Neural cell (in vitro differentiated cells): ENCODE measurements at regions not wholly inside any gene's neighbourhood (a gene's known extent, or its start where the extent isn't known, plus 50 kb on each side); places are given as distances from the start of the nearest gene placed in this dataset.

ENCODE experiments used
- CTCF ChIP-seq: fragments of 450-650 bp; IDR thresholded peaks from 2 replicates; pipeline ENCODE4 v1.5.1; 2014; ENCODE audit warnings: antibody characterized with exemption, mild to moderate bottlenecking, moderate library complexity; ENCODE audit not compliant: poor library complexity, severe bottlenecking
- EP300 ChIP-seq: fragments of 450-650 bp; conservative IDR thresholded peaks from 2 replicates; pipeline ENCODE4 v1.6.1; 2014; ENCODE audit warnings: antibody characterized with exemption, mild to moderate bottlenecking, moderate library complexity; ENCODE audit not compliant: poor library complexity, severe bottlenecking
- EZH2 ChIP-seq: fragments of 200-600, 300-800 bp; shearing (Covaris generic), sonication (generic); IDR thresholded peaks from 2 replicates; pipeline ENCODE4 v1.6.1; 2014; ENCODE audit warnings: antibody characterized with exemption, low read length, borderline replicate concordance, mild to moderate bottlenecking; ENCODE audit not compliant: insufficient read depth, poor library complexity, severe bottlenecking
- MXI1 ChIP-seq: fragments of 450-650 bp; conservative IDR thresholded peaks from 2 replicates; pipeline ENCODE4 v1.6.1; 2014; ENCODE audit warnings: antibody characterized with exemption, mild to moderate bottlenecking; ENCODE audit not compliant: poor library complexity, severe bottlenecking
- POLR2AphosphoS5 ChIP-seq: IDR thresholded peaks from 2 replicates; pipeline ENCODE4 v1.6.1; 2012
- TF ChIP-seq, protein P1 (sequence below): IDR thresholded peaks from 2 replicates; pipeline ENCODE4 v1.6.1; 2012; ENCODE audit warnings: borderline replicate concordance

DNA sequence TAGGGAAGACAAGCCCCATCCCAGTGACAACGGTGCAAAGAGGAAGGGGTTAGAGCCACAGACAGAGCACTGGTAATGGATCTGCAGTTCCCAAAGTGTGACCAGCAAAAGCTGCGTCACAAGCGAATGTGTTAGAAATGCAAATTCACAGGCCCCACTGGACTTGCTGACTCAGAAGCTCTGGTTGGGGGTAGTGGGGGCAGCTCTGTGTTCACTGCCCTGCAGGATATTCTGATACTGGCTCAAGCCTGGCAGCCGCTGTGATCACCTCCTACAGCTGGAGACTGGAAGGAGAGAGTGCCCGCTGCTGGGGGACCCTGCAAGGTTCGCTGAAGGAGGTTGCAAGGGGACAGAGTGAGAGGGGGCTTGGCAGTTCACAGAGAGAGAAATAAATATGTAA, 179.7 kb upstream of the CDH4 start:
- TF ChIP-seq CTCF = no peak
- no peak for TF ChIP-seq EZH2
- TF ChIP-seq POLR2AphosphoS5 = no peak
- no peak for TF ChIP-seq MXI1
- TF ChIP-seq, protein P1, sequence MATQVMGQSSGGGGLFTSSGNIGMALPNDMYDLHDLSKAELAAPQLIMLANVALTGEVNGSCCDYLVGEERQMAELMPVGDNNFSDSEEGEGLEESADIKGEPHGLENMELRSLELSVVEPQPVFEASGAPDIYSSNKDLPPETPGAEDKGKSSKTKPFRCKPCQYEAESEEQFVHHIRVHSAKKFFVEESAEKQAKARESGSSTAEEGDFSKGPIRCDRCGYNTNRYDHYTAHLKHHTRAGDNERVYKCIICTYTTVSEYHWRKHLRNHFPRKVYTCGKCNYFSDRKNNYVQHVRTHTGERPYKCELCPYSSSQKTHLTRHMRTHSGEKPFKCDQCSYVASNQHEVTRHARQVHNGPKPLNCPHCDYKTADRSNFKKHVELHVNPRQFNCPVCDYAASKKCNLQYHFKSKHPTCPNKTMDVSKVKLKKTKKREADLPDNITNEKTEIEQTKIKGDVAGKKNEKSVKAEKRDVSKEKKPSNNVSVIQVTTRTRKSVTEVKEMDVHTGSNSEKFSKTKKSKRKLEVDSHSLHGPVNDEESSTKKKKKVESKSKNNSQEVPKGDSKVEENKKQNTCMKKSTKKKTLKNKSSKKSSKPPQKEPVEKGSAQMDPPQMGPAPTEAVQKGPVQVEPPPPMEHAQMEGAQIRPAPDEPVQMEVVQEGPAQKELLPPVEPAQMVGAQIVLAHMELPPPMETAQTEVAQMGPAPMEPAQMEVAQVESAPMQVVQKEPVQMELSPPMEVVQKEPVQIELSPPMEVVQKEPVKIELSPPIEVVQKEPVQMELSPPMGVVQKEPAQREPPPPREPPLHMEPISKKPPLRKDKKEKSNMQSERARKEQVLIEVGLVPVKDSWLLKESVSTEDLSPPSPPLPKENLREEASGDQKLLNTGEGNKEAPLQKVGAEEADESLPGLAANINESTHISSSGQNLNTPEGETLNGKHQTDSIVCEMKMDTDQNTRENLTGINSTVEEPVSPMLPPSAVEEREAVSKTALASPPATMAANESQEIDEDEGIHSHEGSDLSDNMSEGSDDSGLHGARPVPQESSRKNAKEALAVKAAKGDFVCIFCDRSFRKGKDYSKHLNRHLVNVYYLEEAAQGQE = no peak
- TF ChIP-seq EP300 = no peak
